SK-N-SH (cell line): ENCODE measurements at regions not wholly inside any gene's neighbourhood (a gene's known extent, or its start where the extent isn't known, plus 50 kb on each side); places are given as distances from the start of the nearest gene placed in this dataset.

Experiments used
- CTCF ChIA-PET: fragments of 300-600, 350-600 bp; formaldehyde crosslinking; extraction: SDS; loops from one replicate; lab custom pipeline; 2021; lab: Yijun Ruan, JAX
- POLR2A ChIA-PET: fragments of 350-600 bp; sonication (Branson Sonifier 250); formaldehyde crosslinking; extraction: SDS; loops from one replicate; lab custom pipeline; 2020; ENCODE audit warnings: antibody characterized with exemption, inconsistent platforms; lab: Yijun Ruan, JAX
- DNase-seq: peaks from one replicate; pipeline ENCODE4 v3.0.0; 2012
- H2AFZ ChIP-seq: fragments of 200-600 bp; sonication (generic); 2 replicates; pipeline ENCODE4 v1.8.1; 2016; ENCODE audit warnings: antibody characterized with exemption, mild to moderate bottlenecking, low read depth
- H3F3A ChIP-seq: fragments of 200-600 bp; sonication (generic); replicated peaks from 2 replicates; pipeline ENCODE3; 2016; ENCODE audit warnings: antibody characterized with exemption, mild to moderate bottlenecking; ENCODE audit not compliant: insufficient read depth
- H3K27ac ChIP-seq, 2 experiments: fragments of 200-500 bp in 1 of 2; fragments of 200-600 bp in 1 of 2; sonication (Bioruptor generic) in 1 of 2; sonication (generic), shearing (Covaris generic) in 1 of 2; 2 replicates each; pipeline versions ENCODE4 v1.5.1 to v1.6.1; 2014 to 2016; ENCODE audit warnings: low read depth in 2 of 2, inconsistent platforms in 1 of 2, low read length in 1 of 2, mild to moderate bottlenecking in 1 of 2, mixed read lengths in 1 of 2
- H3K27me3 ChIP-seq: fragments of 200-600 bp; sonication (generic), shearing (Covaris generic); 2 replicates; pipeline ENCODE4 v1.6.1; 2016; ENCODE audit warnings: mixed run types; ENCODE audit not compliant: insufficient read depth
- H3K36me3 ChIP-seq, 2 experiments: fragments of 200-500 bp in 1 of 2; fragments of 200-600 bp in 1 of 2; sonication (Bioruptor generic) in 1 of 2; sonication (generic) in 1 of 2; replicated peaks in 1 of 2; 2 replicates each; pipeline versions ENCODE3 to v1.5.1; 2014 to 2016; ENCODE audit warnings: low read length in 1 of 2, mild to moderate bottlenecking in 1 of 2; ENCODE audit not compliant: insufficient read depth in 2 of 2, control insufficient read depth in 1 of 2
- H3K4me1 ChIP-seq, 2 experiments: fragments of 200-500 bp in 1 of 2; fragments of 200-600 bp in 1 of 2; sonication (Bioruptor generic) in 1 of 2; sonication (generic), shearing (Covaris generic) in 1 of 2; 2 replicates each; pipeline versions ENCODE4 v1.5.1 to v1.6.1; 2014 to 2016; ENCODE audit warnings: low read depth in 1 of 2, low read length in 1 of 2, mixed run types in 1 of 2; ENCODE audit not compliant: insufficient read depth in 2 of 2, control insufficient read depth in 1 of 2
- H3K4me2 ChIP-seq: fragments of 200-600 bp; sonication (generic), shearing (Covaris generic); 2 replicates; pipeline ENCODE4 v1.6.1; 2017; ENCODE audit warnings: mixed run types
- H3K4me3 ChIP-seq, 2 experiments: fragments of 200-500 bp in 1 of 2; fragments of 200-600 bp in 1 of 2; sonication (Bioruptor generic) in 1 of 2; sonication (generic), shearing (Covaris generic) in 1 of 2; 2 replicates each; pipeline versions ENCODE4 v1.5.1 to v1.8.1; 2014 to 2016; ENCODE audit warnings: low read depth in 2 of 2, inconsistent platforms in 1 of 2, low read length in 1 of 2, mild to moderate bottlenecking in 1 of 2, mixed read lengths in 1 of 2, moderate library complexity in 1 of 2
- H3K79me2 ChIP-seq: fragments of 200-600 bp; sonication (generic); 2 replicates; pipeline ENCODE4 v1.8.1; 2017; ENCODE audit warnings: mild to moderate bottlenecking; ENCODE audit not compliant: insufficient read depth
- H3K9ac ChIP-seq: fragments of 200-600 bp; sonication (generic); 2 replicates; pipeline ENCODE4 v1.6.1; 2017; ENCODE audit warnings: mixed run types
- H3K9me2 ChIP-seq: fragments of 200-600 bp; sonication (generic); 2 replicates; pipeline ENCODE4 v1.6.1; 2017; ENCODE audit warnings: mixed run types
- H3K9me3 ChIP-seq: fragments of 200-600 bp; sonication (generic); 2 replicates; pipeline ENCODE4 v1.6.1; 2017; ENCODE audit warnings: mixed run types, mild to moderate bottlenecking, moderate library complexity
- H4K20me1 ChIP-seq: fragments of 200-600 bp; sonication (generic); 2 replicates; pipeline ENCODE4 v1.6.1; 2017; ENCODE audit warnings: mild to moderate bottlenecking, mixed run types; ENCODE audit not compliant: insufficient read depth
- CHD2 ChIP-seq: fragments of 150-350 bp; IDR thresholded peaks from 2 replicates; pipeline ENCODE4 v1.6.1; 2018; ENCODE audit warnings: low read length; ENCODE audit not compliant: partially characterized antibody
- ELF1 ChIP-seq: IDR thresholded peaks from 2 replicates; pipeline ENCODE4 v1.4.0; 2012
- EP300 ChIP-seq, 2 experiments: IDR thresholded peaks; 2 replicates each; pipeline versions ENCODE4 v1.4.0 to v1.6.1; 2012; ENCODE audit warnings: borderline replicate concordance in 1 of 2, low read depth in 1 of 2, low read length in 1 of 2
- EZH2phosphoT487 ChIP-seq: fragments of 200-600 bp; sonication (generic); IDR thresholded peaks from 2 replicates; pipeline ENCODE4 v1.6.1; 2017; ENCODE audit warnings: low read depth, mixed run types, mild to moderate bottlenecking, antibody characterized with exemption, moderate library complexity, borderline replicate concordance
- FOXM1 ChIP-seq: IDR thresholded peaks from 2 replicates; pipeline ENCODE4 v1.4.0; 2012; ENCODE audit warnings: low read depth, mild to moderate bottlenecking
- IRF3 ChIP-seq: fragments of 150-350 bp; IDR thresholded peaks from 2 replicates; pipeline ENCODE4 v1.6.1; 2016; ENCODE audit warnings: mild to moderate bottlenecking, low read depth, low read length
- JUND ChIP-seq: IDR thresholded peaks from 2 replicates; pipeline ENCODE4 v1.4.0; 2012
- MAX ChIP-seq: IDR thresholded peaks from 2 replicates; pipeline ENCODE4 v1.4.0; 2012; ENCODE audit warnings: low read depth
- MEF2A ChIP-seq: IDR thresholded peaks from 2 replicates; pipeline ENCODE4 v1.4.0; 2012; ENCODE audit warnings: low read depth, borderline replicate concordance
- MXI1 ChIP-seq: IDR thresholded peaks from 2 replicates; pipeline ENCODE4 v1.6.1; 2012; ENCODE audit warnings: mild to moderate bottlenecking, low read depth, low read length, improper control_type of control experiment
- NFIC ChIP-seq: IDR thresholded peaks from 2 replicates; pipeline ENCODE4 v1.4.0; 2012; ENCODE audit warnings: borderline replicate concordance
- NRF1 ChIP-seq: IDR thresholded peaks from 2 replicates; pipeline ENCODE4 v1.6.1; 2012; ENCODE audit warnings: low read depth, mild to moderate bottlenecking, low read length
- PBX3 ChIP-seq: IDR thresholded peaks from 2 replicates; pipeline ENCODE4; 2012
- POLR2AphosphoS5 ChIP-seq: IDR thresholded peaks from 2 replicates; pipeline ENCODE4 v1.6.1; 2012; ENCODE audit warnings: low read depth, low read length
- RAD21 ChIP-seq: IDR thresholded peaks from 2 replicates; pipeline ENCODE4 v1.6.1; 2012; ENCODE audit warnings: mild to moderate bottlenecking, low read length
- RCOR1 ChIP-seq: fragments of 150-350 bp; IDR thresholded peaks from 2 replicates; pipeline ENCODE4 v1.6.1; 2017; ENCODE audit warnings: antibody characterized with exemption, low read length
- RFX5 ChIP-seq: IDR thresholded peaks from 2 replicates; pipeline ENCODE4 v1.6.1; 2012; ENCODE audit warnings: mild to moderate bottlenecking, improper control_type of control experiment, low read length
- RXRA ChIP-seq: IDR thresholded peaks from 2 replicates; pipeline ENCODE4 v1.4.0; 2012; ENCODE audit warnings: low read depth, mild to moderate bottlenecking, borderline replicate concordance
- SMC3 ChIP-seq: IDR thresholded peaks from 2 replicates; pipeline ENCODE4 v1.6.1; 2012; ENCODE audit warnings: low read depth, low read length, improper control_type of control experiment
- TAF1 ChIP-seq: IDR thresholded peaks from 2 replicates; pipeline ENCODE4 v1.6.1; 2012; ENCODE audit warnings: low read depth, mild to moderate bottlenecking, low read length, moderate library complexity, borderline replicate concordance
- USF1 ChIP-seq: IDR thresholded peaks from 2 replicates; pipeline ENCODE4 v1.4.0; 2012; ENCODE audit warnings: low read depth, borderline replicate concordance
- USF2 ChIP-seq: fragments of 150-350 bp; IDR thresholded peaks from 2 replicates; pipeline ENCODE4 v1.6.1; 2017; ENCODE audit warnings: antibody characterized with exemption, low read length, low read depth, borderline replicate concordance
- YY1 ChIP-seq: IDR thresholded peaks from 2 replicates; pipeline ENCODE4 v1.4.0; 2012; ENCODE audit warnings: low read depth, mild to moderate bottlenecking
- WGBS: methylation state at CpG from one replicate; pipeline ENCODE4 v1.1.6; 2017; ENCODE audit warnings: low lambda C conversion rate; 5-methylcytosine and 5-hydroxymethylcytosine counted together

GRCh38 chr1:105909811-105910210 is 1146.7 kb upstream of the PRMT6 start:
- ChIA-PET POLR2A (no interaction called here), CTCF (interaction anchor here (0.5 to 0.6 kb wide), 2 partner anchors 13 to 37 kb away, joined by 3 read pairs; no protein-coding TSS in a partner anchor)
- Histone ChIP-seq H2AFZ (no peak overlapping the region), H3K4me1 (no peaks in the 10 kb centered on the region), H3K79me2 (no peaks in the 10 kb centered on the region), H3F3A (no peaks in the 10 kb centered on the region), H3K4me3 (no peak overlapping the region), H3K4me2 (no peak overlapping the region), H3K27ac (no peak overlapping the region), H3K9me3 (no peaks in the 10 kb centered on the region), H3K9me2 (no peaks in the 10 kb centered on the region), H3K36me3 (no peaks in the 10 kb centered on the region), H3K27me3 (no peaks in the 10 kb centered on the region)
- no peak for DNase-seq
- no peak for TF ChIP-seq SMC3
- no peak for TF ChIP-seq RCOR1
- no peak for TF ChIP-seq NRF1
- no peak for TF ChIP-seq POLR2AphosphoS5
- no peak for TF ChIP-seq TAF1
- TF ChIP-seq IRF3: no peak
- no peak for TF ChIP-seq MEF2A
- TF ChIP-seq CHD2: no peak
- TF ChIP-seq RXRA: no peak
- no peak for TF ChIP-seq EZH2phosphoT487
- TF ChIP-seq, all 33 proteins: peak for 0
- 13% methylated on average over 2 of the region's 2 CpGs for WGBS
- Histone ChIP-seq H4K20me1 (no peaks in the 10 kb centered on the region), H3K9ac (no peak overlapping the region)

- Histone ChIP-seq H3K9me2 (no peaks in the 10 kb centered on the region), H3K36me3 (no peaks in the 10 kb centered on the region), H3K9ac (no peak overlapping the region), H2AFZ (no peak overlapping the region), H3K9me3 (no peaks in the 10 kb centered on the region), H3K4me3 (no peak overlapping the region), H3K79me2 (no peaks in the 10 kb centered on the region), H3K4me1 (no peaks in the 10 kb centered on the region), H3K4me2 (no peak overlapping the region), H3K27ac (no peak overlapping the region), H3K27me3 (no peaks in the 10 kb centered on the region), H3F3A (no peaks in the 10 kb centered on the region), H4K20me1 (no peaks in the 10 kb centered on the region)
- no peak for DNase-seq
- POLR2A ChIA-PET: no interaction called here
- CTCF ChIA-PET: no interaction called here
- 47% methylated on average over 4 of the region's 5 CpGs for WGBS
- no peak for TF ChIP-seq EZH2phosphoT487
- TF ChIP-seq ELF1: no peak
- no peak for TF ChIP-seq EP300 (IDR thresholded peaks at IDR 0.05; ENCODE audit: borderline replicate concordance in 1 of 2, low read depth in 1 of 2, low read length in 1 of 2)
- TF ChIP-seq MAX: no peak
- TF ChIP-seq PBX3: no peak
- TF ChIP-seq FOXM1: no peak
- no peak for TF ChIP-seq JUND
- no peak for TF ChIP-seq YY1
- TF ChIP-seq USF2: no peak
- no peak for TF ChIP-seq NFIC
- TF ChIP-seq USF1: no peak
- TF ChIP-seq MXI1: no peak
- no peak for TF ChIP-seq RAD21
- no peak for TF ChIP-seq POLR2AphosphoS5
- no peak for TF ChIP-seq IRF3
- TF ChIP-seq RFX5: no peak
- TF ChIP-seq MEF2A: no peak
Measured at GRCh38 chr1:105914403-105914802, 1142.1 kb upstream of the PRMT6 start.
